ENCODE measurements at regions not wholly inside any gene's neighbourhood (a gene's known extent, or its start where the extent isn't known, plus 50 kb on each side); places are given as distances from the start of the nearest gene placed in this dataset.

DNA sequence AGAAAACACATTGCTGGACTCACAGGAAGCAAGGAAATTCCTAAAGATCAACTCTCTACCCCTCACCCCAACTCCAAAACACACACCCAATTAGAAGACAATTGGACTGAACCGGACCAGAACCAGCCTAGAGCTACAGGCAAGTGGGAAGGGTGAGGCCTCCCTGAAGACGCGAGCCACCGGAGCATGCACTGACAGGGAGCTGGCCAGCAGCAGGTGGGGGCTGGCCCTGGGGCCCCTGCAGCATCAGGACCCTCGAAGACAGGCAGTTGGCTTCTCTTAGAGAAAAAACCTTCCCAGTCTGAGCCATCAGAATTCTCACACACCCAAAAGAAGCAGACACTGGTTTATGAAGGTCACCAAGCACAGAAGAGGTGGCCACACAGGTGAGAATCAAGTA, 209.5 kb upstream of the DIO3 start:
- TF ChIP-seq, protein P1, sequence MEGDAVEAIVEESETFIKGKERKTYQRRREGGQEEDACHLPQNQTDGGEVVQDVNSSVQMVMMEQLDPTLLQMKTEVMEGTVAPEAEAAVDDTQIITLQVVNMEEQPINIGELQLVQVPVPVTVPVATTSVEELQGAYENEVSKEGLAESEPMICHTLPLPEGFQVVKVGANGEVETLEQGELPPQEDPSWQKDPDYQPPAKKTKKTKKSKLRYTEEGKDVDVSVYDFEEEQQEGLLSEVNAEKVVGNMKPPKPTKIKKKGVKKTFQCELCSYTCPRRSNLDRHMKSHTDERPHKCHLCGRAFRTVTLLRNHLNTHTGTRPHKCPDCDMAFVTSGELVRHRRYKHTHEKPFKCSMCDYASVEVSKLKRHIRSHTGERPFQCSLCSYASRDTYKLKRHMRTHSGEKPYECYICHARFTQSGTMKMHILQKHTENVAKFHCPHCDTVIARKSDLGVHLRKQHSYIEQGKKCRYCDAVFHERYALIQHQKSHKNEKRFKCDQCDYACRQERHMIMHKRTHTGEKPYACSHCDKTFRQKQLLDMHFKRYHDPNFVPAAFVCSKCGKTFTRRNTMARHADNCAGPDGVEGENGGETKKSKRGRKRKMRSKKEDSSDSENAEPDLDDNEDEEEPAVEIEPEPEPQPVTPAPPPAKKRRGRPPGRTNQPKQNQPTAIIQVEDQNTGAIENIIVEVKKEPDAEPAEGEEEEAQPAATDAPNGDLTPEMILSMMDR (IDR thresholded peaks at IDR 0.05): no peak
- Histone ChIP-seq H3K9me3 (peaks cover 0 to 38% (median 9%) of the 10 kb centered on the region in 11 donors), H3K36me3 (no peaks in the 10 kb centered on the region), H3K27me3 (no peaks in the 10 kb centered on the region), H3K4me1 (no peaks in the 10 kb centered on the region), H3K27ac (no peak overlapping the region), H3K4me3 (no peak overlapping the region)
- intact Hi-C loops (cut with DNase I): no loop called here
- 84 to 89% methylated on average over 5 of the region's 5 CpGs for WGBS, 2 donors
- no peak for ATAC-seq
- DNase-seq: no peak

DNA sequence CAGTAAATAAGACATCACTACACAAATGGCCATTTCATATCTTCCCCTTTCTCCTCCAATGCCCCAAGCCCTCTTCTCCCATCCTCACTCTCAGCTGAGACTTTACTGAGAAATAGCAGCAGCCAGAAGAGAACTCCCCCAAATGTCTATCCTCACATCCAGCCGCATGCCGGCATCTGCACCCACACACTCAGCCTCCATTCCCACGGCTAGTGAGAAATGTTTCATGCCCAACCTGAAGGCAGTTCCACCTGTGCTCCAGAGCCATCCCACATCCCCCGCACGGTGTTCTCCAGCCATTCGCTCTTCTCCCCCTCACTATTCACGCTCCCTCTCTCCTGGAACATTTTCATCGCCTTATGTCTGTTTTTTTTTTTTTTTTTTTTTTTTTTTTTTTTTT, 208.7 kb upstream of the DIO3 start:
- Histone ChIP-seq H3K27ac (no peak overlapping the region), H3K4me1 (no peaks in the 10 kb centered on the region), H3K4me3 (no peak overlapping the region), H3K36me3 (no peaks in the 10 kb centered on the region), H3K27me3 (no peaks in the 10 kb centered on the region), H3K9me3 (peaks cover 0 to 42% (median 9%) of the 10 kb centered on the region in 11 donors)
- TF ChIP-seq, protein P1 (IDR thresholded peaks at IDR 0.05): no peak
- no peak for ATAC-seq
- WGBS, 2 donors: 87 to 89% methylated on average over 8 of the region's 8 CpGs
- DNase-seq: no peak
- intact Hi-C loops (cut with DNase I): no loop called here

DNA sequence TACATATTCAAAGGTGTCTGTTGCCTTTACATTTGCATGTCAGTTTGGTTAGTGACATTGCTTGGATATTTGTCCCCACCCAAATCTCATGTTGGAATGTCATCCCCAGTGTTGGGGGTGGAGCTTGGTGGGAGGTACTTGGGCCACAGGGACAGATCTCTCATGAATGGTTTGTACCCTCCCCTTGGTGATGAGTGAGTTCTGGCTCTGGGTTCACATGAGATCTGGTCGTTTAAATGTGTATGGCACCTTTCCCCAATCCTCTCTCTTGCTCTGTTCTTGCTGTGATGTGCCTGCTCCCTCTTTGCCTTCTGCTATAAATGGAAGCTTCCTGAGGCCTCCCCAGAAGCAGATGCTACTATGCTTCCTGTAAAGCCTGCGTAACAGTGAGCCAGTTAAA, 207.9 kb upstream of the DIO3 start:
- 72 to 75% methylated on average over 2 of the region's 2 CpGs for WGBS, 2 donors
- Histone ChIP-seq H3K27ac (no peak overlapping the region), H3K27me3 (peaks cover 0 to under 1% (median 0%) of the 10 kb centered on the region in 7 donors), H3K9me3 (peaks cover 0 to 48% (median 9%) of the 10 kb centered on the region in 11 donors), H3K4me1 (no peaks in the 10 kb centered on the region), H3K4me3 (no peak overlapping the region), H3K36me3 (no peaks in the 10 kb centered on the region)
- DNase-seq (no peak), ATAC-seq (no peak)
- TF ChIP-seq, protein P1 (IDR thresholded peaks at IDR 0.05): no peak
- intact Hi-C loops (cut with DNase I): no loop called here

DNA sequence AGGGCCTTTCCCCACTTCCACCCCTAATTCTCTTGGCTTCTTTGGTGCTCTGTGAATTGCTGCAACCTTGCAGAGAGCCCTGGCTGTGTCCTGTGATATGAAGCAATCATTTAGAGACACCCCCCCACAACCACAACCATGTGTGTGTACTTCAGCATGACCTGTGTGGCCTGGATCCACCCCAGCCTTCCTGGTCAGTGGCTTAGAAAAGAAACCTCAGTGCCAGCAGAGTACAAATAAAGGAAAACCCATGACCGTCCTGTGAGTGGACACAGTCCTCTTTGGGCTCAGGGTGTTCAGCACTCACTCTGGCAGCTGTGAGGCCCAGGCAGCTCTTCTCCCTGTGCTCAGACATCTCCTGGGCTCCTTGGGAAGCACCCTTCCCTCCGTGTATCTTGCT, 206.6 kb upstream of the DIO3 start:
- TF ChIP-seq, protein P1 (IDR thresholded peaks at IDR 0.05): no peak
- Histone ChIP-seq H3K27ac (no peak overlapping the region), H3K9me3 (peaks cover 0 to 40% (median 9%) of the 10 kb centered on the region in 11 donors), H3K4me3 (no peak overlapping the region), H3K4me1 (peaks cover 0 to 3% (median 0%) of the 10 kb centered on the region in 9 donors), H3K36me3 (no peaks in the 10 kb centered on the region), H3K27me3 (peaks cover 0 to 7% (median 0%) of the 10 kb centered on the region in 7 donors)
- ATAC-seq (no peak), DNase-seq (no peak)
- intact Hi-C loops (cut with DNase I): no loop called here
- 76 to 77% methylated on average over 2 of the region's 2 CpGs for WGBS, 2 donors
